ENCODE measurements at regions not wholly inside any gene's neighbourhood (a gene's known extent, or its start where the extent isn't known, plus 50 kb on each side); places are given as distances from the start of the nearest gene placed in this dataset.

GRCh38 chr6:98039443-98039842 lies 756.4 kb upstream of the MMS22L start:
- no peak for ATAC-seq
- WGBS, result 37% methylated on average over 5 of the region's 5 CpGs
- intact Hi-C loops (cut with DNase I), result no loop called here

GRCh38 chr6:98039904-98040607 lies 757.0 kb upstream of the MMS22L start:
- intact Hi-C loops (cut with DNase I), result no loop called here

More at GRCh38 chr6:98039443-98039842, 756.4 kb upstream of the MMS22L start:
- Histone ChIP-seq H3K4me3 (ENCODE audit: low read length) (no peak overlapping the region), H3K4me1 (ENCODE audit: control insufficient read depth, insufficient read depth, low read length) (no peaks in the 10 kb centered on the region), H3K27me3 (ENCODE audit: control insufficient read depth, insufficient read depth) (no peaks in the 10 kb centered on the region), H3K9me3 (ENCODE audit: control insufficient read depth, low read length) (no peaks in the 10 kb centered on the region), H3K27ac (ENCODE audit: low read length) (no peak overlapping the region)
- DNase-seq, result no peak

GRCh38 chr6:98041056-98041455 lies 758.0 kb upstream of the MMS22L start:
- Histone ChIP-seq H3K9me3 (ENCODE audit: control insufficient read depth, low read length) (no peaks in the 10 kb centered on the region), H3K27ac (ENCODE audit: low read length) (no peak overlapping the region), H3K27me3 (ENCODE audit: control insufficient read depth, insufficient read depth) (no peaks in the 10 kb centered on the region), H3K4me3 (ENCODE audit: low read length) (no peak overlapping the region), H3K4me1 (ENCODE audit: control insufficient read depth, insufficient read depth, low read length) (no peaks in the 10 kb centered on the region)
- intact Hi-C loops (cut with DNase I), result no loop called here
- ATAC-seq (no peak), DNase-seq (no peak)

More at GRCh38 chr6:98039904-98040607, 757.0 kb upstream of the MMS22L start:
- no peak for DNase-seq
- no peaks in the 10 kb centered on the region for H3K9me3 ChIP-seq (ENCODE audit: control insufficient read depth, low read length)
- ATAC-seq, result no peak
- H3K4me3 ChIP-seq (ENCODE audit: low read length), result no peak overlapping the region
- no peaks in the 10 kb centered on the region for H3K4me1 ChIP-seq (ENCODE audit: control insufficient read depth, insufficient read depth, low read length)
- no peaks in the 10 kb centered on the region for H3K27me3 ChIP-seq (ENCODE audit: control insufficient read depth, insufficient read depth)
- WGBS, result 23% methylated on average over 3 of the region's 3 CpGs
- no peak overlapping the region for H3K27ac ChIP-seq (ENCODE audit: low read length)

GRCh38 chr6:98041921-98042320 lies 758.9 kb upstream of the MMS22L start:
- intact Hi-C loops (cut with DNase I), result no loop called here
- Histone ChIP-seq H3K4me3 (ENCODE audit: low read length) (no peak overlapping the region), H3K9me3 (ENCODE audit: control insufficient read depth, low read length) (no peaks in the 10 kb centered on the region), H3K27ac (ENCODE audit: low read length) (no peak overlapping the region), H3K27me3 (ENCODE audit: control insufficient read depth, insufficient read depth) (no peaks in the 10 kb centered on the region), H3K4me1 (ENCODE audit: control insufficient read depth, insufficient read depth, low read length) (no peaks in the 10 kb centered on the region)
- ATAC-seq (no peak), DNase-seq (no peak)
- WGBS, result 27% methylated on average over 5 of the region's 5 CpGs

- ATAC-seq (no peak), DNase-seq (no peak)
- H3K27me3 ChIP-seq (ENCODE audit: control insufficient read depth, insufficient read depth), result no peaks in the 10 kb centered on the region
- 71% methylated on average over 7 of the region's 7 CpGs for WGBS
- H3K9me3 ChIP-seq (ENCODE audit: control insufficient read depth, low read length), result no peaks in the 10 kb centered on the region
- no peak overlapping the region for H3K27ac ChIP-seq (ENCODE audit: low read length)
- intact Hi-C loops (cut with DNase I), result no loop called here
- H3K4me3 ChIP-seq (ENCODE audit: low read length), result no peak overlapping the region
- H3K4me1 ChIP-seq (ENCODE audit: control insufficient read depth, insufficient read depth, low read length), result no peaks in the 10 kb centered on the region
Observed at GRCh38 chr6:98044151-98044561, 761.1 kb upstream of the MMS22L start.

GRCh38 chr6:98044791-98045470 lies 761.9 kb upstream of the MMS22L start:
- Histone ChIP-seq H3K4me1 (ENCODE audit: control insufficient read depth, insufficient read depth, low read length) (no peaks in the 10 kb centered on the region), H3K27me3 (ENCODE audit: control insufficient read depth, insufficient read depth) (no peaks in the 10 kb centered on the region), H3K27ac (ENCODE audit: low read length) (no peak overlapping the region), H3K9me3 (ENCODE audit: control insufficient read depth, low read length) (no peaks in the 10 kb centered on the region), H3K4me3 (ENCODE audit: low read length) (no peak overlapping the region)
- WGBS, result 30% methylated on average over 7 of the region's 7 CpGs
- intact Hi-C loops (cut with DNase I), result no loop called here
- DNase-seq (peak in 1 of 3 donors; percentile 16), ATAC-seq (no peak)

- no peaks in the 10 kb centered on the region for H3K4me1 ChIP-seq (ENCODE audit: control insufficient read depth, insufficient read depth, low read length)
- intact Hi-C loops (cut with DNase I), result no loop called here
- no peak for ATAC-seq
- WGBS, result 40% methylated on average over 2 of the region's 2 CpGs
- H3K27me3 ChIP-seq (ENCODE audit: control insufficient read depth, insufficient read depth), result no peaks in the 10 kb centered on the region
- H3K4me3 ChIP-seq (ENCODE audit: low read length), result no peak overlapping the region
- H3K9me3 ChIP-seq (ENCODE audit: control insufficient read depth, low read length), result no peaks in the 10 kb centered on the region
- DNase-seq, result no peak
- no peak overlapping the region for H3K27ac ChIP-seq (ENCODE audit: low read length)
Observed at GRCh38 chr6:98047164-98047563, 764.1 kb upstream of the MMS22L start.

- Histone ChIP-seq H3K4me1 (ENCODE audit: control insufficient read depth, insufficient read depth, low read length) (no peaks in the 10 kb centered on the region), H3K9me3 (ENCODE audit: control insufficient read depth, low read length) (no peaks in the 10 kb centered on the region), H3K27ac (ENCODE audit: low read length) (no peak overlapping the region), H3K4me3 (ENCODE audit: low read length) (no peak overlapping the region), H3K27me3 (ENCODE audit: control insufficient read depth, insufficient read depth) (no peaks in the 10 kb centered on the region)
- DNase-seq, result no peak
- no peak for ATAC-seq
- intact Hi-C loops (cut with DNase I), result no loop called here
- WGBS, result 75% methylated on average over 3 of the region's 3 CpGs
Observed at GRCh38 chr6:98047871-98048270, 764.9 kb upstream of the MMS22L start.

- WGBS, result 91% methylated on average over 2 of the region's 2 CpGs
- Histone ChIP-seq H3K4me1 (ENCODE audit: control insufficient read depth, insufficient read depth, low read length) (no peaks in the 10 kb centered on the region), H3K9me3 (ENCODE audit: control insufficient read depth, low read length) (no peaks in the 10 kb centered on the region), H3K4me3 (ENCODE audit: low read length) (no peak overlapping the region), H3K27me3 (ENCODE audit: control insufficient read depth, insufficient read depth) (no peaks in the 10 kb centered on the region), H3K27ac (ENCODE audit: low read length) (no peak overlapping the region)
- intact Hi-C loops (cut with DNase I), result no loop called here
- ATAC-seq (no peak), DNase-seq (no peak)
Observed at GRCh38 chr6:98054453-98054852, 771.4 kb upstream of the MMS22L start.

- H3K4me1 ChIP-seq (ENCODE audit: control insufficient read depth, insufficient read depth, low read length), result no peaks in the 10 kb centered on the region
- H3K27ac ChIP-seq (ENCODE audit: low read length), result no peak overlapping the region
- H3K4me3 ChIP-seq (ENCODE audit: low read length), result no peak overlapping the region
- ATAC-seq (no peak), DNase-seq (no peak)
- intact Hi-C loops (cut with DNase I), result no loop called here
- H3K27me3 ChIP-seq (ENCODE audit: control insufficient read depth, insufficient read depth), result no peaks in the 10 kb centered on the region
- 20% methylated on average over 5 of the region's 5 CpGs for WGBS
- H3K9me3 ChIP-seq (ENCODE audit: control insufficient read depth, low read length), result no peaks in the 10 kb centered on the region
Observed at GRCh38 chr6:98056955-98057354, 773.9 kb upstream of the MMS22L start.

GRCh38 chr6:98067375-98067774 lies 767.0 kb upstream of the POU3F2 start:
- H3K4me1 ChIP-seq (ENCODE audit: control insufficient read depth, insufficient read depth, low read length), result no peaks in the 10 kb centered on the region
- intact Hi-C loops (cut with DNase I), result no loop called here
- 33% methylated on average over 2 of the region's 2 CpGs for WGBS
- ATAC-seq, result no peak
- DNase-seq, result no peak
- no peak overlapping the region for H3K4me3 ChIP-seq (ENCODE audit: low read length)
- no peak overlapping the region for H3K27ac ChIP-seq (ENCODE audit: low read length)
- H3K27me3 ChIP-seq (ENCODE audit: control insufficient read depth, insufficient read depth), result no peaks in the 10 kb centered on the region
- no peaks in the 10 kb centered on the region for H3K9me3 ChIP-seq (ENCODE audit: control insufficient read depth, low read length)
